Retinal pigment epithelial cell (primary cell): ENCODE measurements at regions not wholly inside any gene's neighbourhood (a gene's known extent, or its start where the extent isn't known, plus 50 kb on each side); places are given as distances from the start of the nearest gene placed in this dataset.
"Not testable (repeated sequence)": the region's sequence is repeated elsewhere in the genome, so short reads cannot be mapped to it uniquely, and the experiment has no call there.

Experiments used
- DNase-seq: peaks from one replicate; pipeline ENCODE4 v3.0.0-alpha.2; 2010; ENCODE audit warnings: low read depth
- H3K4me3 ChIP-seq: 2 replicates; pipeline ENCODE4 v1.5.1; 2011; ENCODE audit warnings: mild to moderate bottlenecking, low read length, control low read depth, moderate library complexity
- CTCF ChIP-seq: conservative IDR thresholded peaks from 2 replicates; pipeline ENCODE4 v1.5.1; 2011; ENCODE audit warnings: low read depth, low read length, control low read depth, inconsistent platforms

- DNase-seq = no peak
- TF ChIP-seq CTCF = no peak
- no peak overlapping the region for H3K4me3 ChIP-seq
Measured at GRCh38 chr2:193154076-193154475, 959.3 kb upstream of the TMEFF2 start.

DNA sequence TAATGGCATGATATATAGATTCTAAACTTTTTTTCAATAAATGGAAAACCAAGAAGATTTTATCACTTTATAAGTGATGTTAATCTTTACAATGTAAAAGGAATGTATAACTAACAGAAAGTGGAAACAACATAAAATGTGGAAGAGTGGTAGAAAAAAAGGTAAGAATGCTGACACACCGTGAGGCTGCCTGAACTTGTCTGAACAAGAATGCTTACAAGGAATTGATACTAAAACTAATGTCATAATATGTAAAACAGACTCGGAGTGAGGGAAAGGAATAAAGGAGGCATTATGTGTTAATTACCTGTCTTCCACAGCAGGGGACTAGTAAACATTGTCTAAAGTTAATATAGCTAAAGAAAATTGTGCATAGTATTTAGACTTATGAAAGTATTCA lies 958.8 kb upstream of the TMEFF2 start:
- no peak for DNase-seq
- H3K4me3 ChIP-seq = no peak overlapping the region
- TF ChIP-seq CTCF = no peak

DNA sequence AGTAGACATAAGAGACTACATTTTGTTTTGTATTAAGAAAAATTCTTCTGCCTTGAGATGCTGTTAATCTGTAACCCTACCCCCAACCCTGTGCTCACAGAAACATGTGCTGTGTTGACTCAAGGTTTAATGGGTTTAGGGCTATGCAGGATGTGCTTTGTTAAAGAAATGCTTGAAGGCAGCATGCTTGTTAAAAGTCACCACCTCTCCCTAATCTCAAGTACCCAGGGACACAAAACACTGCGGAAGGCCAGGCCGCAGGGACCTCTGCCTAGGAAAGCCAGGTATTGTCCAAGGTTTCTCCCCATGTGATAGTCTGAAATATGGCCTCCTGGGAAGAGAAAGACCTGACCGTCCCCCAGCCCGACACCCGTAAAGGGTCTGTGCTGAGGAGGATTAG lies 947.7 kb upstream of the TMEFF2 start:
- not testable (repeated sequence) for DNase-seq, H3K4me3 ChIP-seq

GRCh38 chr2:193141998-193142397 lies 947.3 kb upstream of the TMEFF2 start:
- H3K4me3 ChIP-seq = no peak overlapping the region
- DNase-seq = no peak
- no peak for TF ChIP-seq CTCF

GRCh38 chr2:193140895-193141294 lies 946.2 kb upstream of the TMEFF2 start:
- not testable (repeated sequence) for H3K4me3 ChIP-seq

DNA sequence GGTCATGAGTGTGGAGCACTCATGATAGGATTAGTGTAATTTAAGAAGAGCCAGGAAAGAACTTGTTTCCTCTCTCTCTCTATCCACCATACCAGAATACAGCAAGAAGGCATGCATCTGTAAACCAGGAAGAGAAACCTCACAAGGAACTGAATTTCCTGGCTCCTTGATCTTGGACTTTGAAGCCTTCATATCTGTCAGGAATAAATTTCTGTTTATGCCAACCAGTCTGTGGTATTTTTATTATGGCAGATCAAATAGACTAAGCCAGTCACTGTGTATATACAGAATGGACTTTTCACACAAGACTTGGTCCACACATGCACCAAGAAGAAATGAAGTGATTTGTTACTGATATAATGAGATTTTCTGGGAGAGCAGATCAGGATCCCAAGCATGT lies 930.1 kb upstream of the TMEFF2 start:
- H3K4me3 ChIP-seq = no peak overlapping the region
- TF ChIP-seq CTCF = no peak
- no peak for DNase-seq

More at GRCh38 chr2:193140895-193141294, 946.2 kb upstream of the TMEFF2 start:
- DNase-seq = not testable (repeated sequence)

- TF ChIP-seq CTCF = no peak
- no peak overlapping the region for H3K4me3 ChIP-seq
- DNase-seq = no peak
Measured at GRCh38 chr2:193114827-193115226, 920.1 kb upstream of the TMEFF2 start.

DNA sequence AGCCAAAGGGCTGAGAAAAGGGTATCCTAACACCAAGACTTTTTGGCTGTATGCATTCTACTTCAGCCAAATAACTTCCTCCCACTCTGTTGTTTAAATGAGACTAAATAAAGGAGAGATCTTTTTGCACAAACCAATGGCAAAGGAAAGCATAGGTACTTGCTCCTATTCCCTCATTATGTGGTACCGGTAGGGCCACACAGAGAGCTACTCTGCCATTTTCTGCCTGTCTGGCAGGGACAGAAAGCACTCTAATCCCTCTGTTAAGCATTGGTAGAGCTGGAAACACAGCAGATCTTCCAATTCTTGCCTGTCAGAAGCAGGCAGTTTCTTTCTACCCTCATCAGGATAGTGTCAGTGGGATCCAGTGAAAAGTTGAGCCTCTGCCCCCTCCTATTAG lies 918.3 kb upstream of the TMEFF2 start:
- no peak for DNase-seq
- no peak for TF ChIP-seq CTCF
- no peak overlapping the region for H3K4me3 ChIP-seq
